Gastroesophageal sphincter (tissue), 3 donors: ENCODE measurements at regions not wholly inside any gene's neighbourhood (a gene's known extent, or its start where the extent isn't known, plus 50 kb on each side); places are given as distances from the start of the nearest gene placed in this dataset.

Source experiments
- EP300 ChIP-seq: sonication (generic); formaldehyde crosslinking; IDR thresholded peaks from one replicate; pipeline ENCODE4 v1.6.1; 2017; ENCODE audit warnings: antibody characterized with exemption, mild to moderate bottlenecking
- POLR2A ChIP-seq, 2 donors: fragments of 450-650 bp; IDR thresholded peaks; one replicate each; pipeline ENCODE4 v1.6.1; 2017; ENCODE audit warnings: antibody characterized with exemption in 2 of 2, mild to moderate bottlenecking in 2 of 2, moderate library complexity in 1 of 2
- POLR2AphosphoS5 ChIP-seq: sonication (generic); formaldehyde crosslinking; IDR thresholded peaks from one replicate; pipeline ENCODE4 v1.6.1; 2017; ENCODE audit warnings: antibody characterized with exemption
- TF ChIP-seq, protein P1 (sequence below), 4 experiments: fragments of 200-600 bp in 2 of 4; fragments of 450-650 bp in 2 of 4; sonication (generic) in 1 of 4; IDR thresholded peaks; one replicate each; pipeline ENCODE4 v1.5.1; 2017 to 2019; ENCODE audit warnings: antibody characterized with exemption in 4 of 4, mild to moderate bottlenecking in 2 of 4, moderate library complexity in 2 of 4

DNA sequence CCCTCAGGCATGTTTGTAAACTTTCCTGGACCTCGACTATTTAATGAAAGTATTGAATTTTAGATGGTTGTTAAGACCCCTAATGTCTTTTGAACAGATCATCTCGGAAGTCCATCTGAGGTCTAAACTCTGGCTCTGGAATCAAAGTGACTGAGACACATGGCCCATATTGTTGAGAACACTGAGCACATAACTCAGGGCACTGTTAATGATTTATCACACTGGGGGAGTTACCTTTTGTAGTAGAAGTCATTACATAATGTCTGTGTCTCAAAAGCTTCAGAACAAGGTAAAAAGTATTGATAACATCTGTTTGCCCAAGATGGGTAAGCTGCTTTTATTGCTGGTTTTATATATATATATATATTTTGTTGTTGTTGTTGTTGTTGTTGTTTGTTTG, 103.4 kb upstream of the HS3ST1 start:
- TF ChIP-seq POLR2AphosphoS5 (no peak), EP300 (no peak), POLR2A (IDR thresholded peaks at IDR 0.05) (no peak)
- TF ChIP-seq, protein P1, sequence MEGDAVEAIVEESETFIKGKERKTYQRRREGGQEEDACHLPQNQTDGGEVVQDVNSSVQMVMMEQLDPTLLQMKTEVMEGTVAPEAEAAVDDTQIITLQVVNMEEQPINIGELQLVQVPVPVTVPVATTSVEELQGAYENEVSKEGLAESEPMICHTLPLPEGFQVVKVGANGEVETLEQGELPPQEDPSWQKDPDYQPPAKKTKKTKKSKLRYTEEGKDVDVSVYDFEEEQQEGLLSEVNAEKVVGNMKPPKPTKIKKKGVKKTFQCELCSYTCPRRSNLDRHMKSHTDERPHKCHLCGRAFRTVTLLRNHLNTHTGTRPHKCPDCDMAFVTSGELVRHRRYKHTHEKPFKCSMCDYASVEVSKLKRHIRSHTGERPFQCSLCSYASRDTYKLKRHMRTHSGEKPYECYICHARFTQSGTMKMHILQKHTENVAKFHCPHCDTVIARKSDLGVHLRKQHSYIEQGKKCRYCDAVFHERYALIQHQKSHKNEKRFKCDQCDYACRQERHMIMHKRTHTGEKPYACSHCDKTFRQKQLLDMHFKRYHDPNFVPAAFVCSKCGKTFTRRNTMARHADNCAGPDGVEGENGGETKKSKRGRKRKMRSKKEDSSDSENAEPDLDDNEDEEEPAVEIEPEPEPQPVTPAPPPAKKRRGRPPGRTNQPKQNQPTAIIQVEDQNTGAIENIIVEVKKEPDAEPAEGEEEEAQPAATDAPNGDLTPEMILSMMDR (IDR thresholded peaks at IDR 0.05): no peak
